MG63 (cell line): ENCODE measurements at regions not wholly inside any gene's neighbourhood (a gene's known extent, or its start where the extent isn't known, plus 50 kb on each side); places are given as distances from the start of the nearest gene placed in this dataset.

ENCODE experiments used
- DNase-seq: peaks from one replicate; pipeline ENCODE4 v3.0.0-alpha.2; 2020
- H3K27me3 ChIP-seq: fragments of 250-450 bp; sonication (Bioruptor Pico); 2 replicates; pipeline ENCODE4 v1.5.1; 2020; ENCODE audit warnings: mild to moderate bottlenecking, moderate library complexity
- H3K36me3 ChIP-seq: fragments of 250-450 bp; sonication (Bioruptor Pico); 2 replicates; pipeline ENCODE4 v1.5.1; 2020; ENCODE audit warnings: mild to moderate bottlenecking, moderate library complexity
- H3K4me3 ChIP-seq: fragments of 250-450 bp; sonication (Bioruptor Pico); 2 replicates; pipeline ENCODE4 v1.5.1; 2020; ENCODE audit warnings: mild to moderate bottlenecking, moderate library complexity
- H3K9me3 ChIP-seq: fragments of 250-450 bp; sonication (Bioruptor Pico); 2 replicates; pipeline ENCODE4 v1.5.1; 2020; ENCODE audit warnings: mild to moderate bottlenecking, moderate library complexity

- no peaks in the 10 kb centered on the region for H3K9me3 ChIP-seq
- H3K36me3 ChIP-seq = no peaks in the 10 kb centered on the region
- no peak for DNase-seq
- no peaks in the 10 kb centered on the region for H3K27me3 ChIP-seq
- no peak overlapping the region for H3K4me3 ChIP-seq
Measured at GRCh38 chr5:124587280-124587679, 159.2 kb downstream of the ZNF608 start.

GRCh38 chr5:124584991-124585715 lies 161.3 kb downstream of the ZNF608 start:
- Histone ChIP-seq H3K9me3 (no peaks in the 10 kb centered on the region), H3K4me3 (no peak overlapping the region), H3K27me3 (no peaks in the 10 kb centered on the region), H3K36me3 (no peaks in the 10 kb centered on the region)
- DNase-seq = no peak

GRCh38 chr5:124583469-124584350 lies 162.7 kb downstream of the ZNF608 start:
- H3K9me3 ChIP-seq = no peaks in the 10 kb centered on the region
- no peaks in the 10 kb centered on the region for H3K27me3 ChIP-seq
- H3K36me3 ChIP-seq = no peaks in the 10 kb centered on the region
- DNase-seq = peak; percentile 20
- no peak overlapping the region for H3K4me3 ChIP-seq

GRCh38 chr5:124582561-124582840 lies 163.9 kb downstream of the ZNF608 start:
- no peak for DNase-seq
- Histone ChIP-seq H3K27me3 (no peaks in the 10 kb centered on the region), H3K36me3 (no peaks in the 10 kb centered on the region), H3K4me3 (no peak overlapping the region), H3K9me3 (no peaks in the 10 kb centered on the region)

- no peak overlapping the region for H3K4me3 ChIP-seq
- no peaks in the 10 kb centered on the region for H3K27me3 ChIP-seq
- H3K9me3 ChIP-seq = no peaks in the 10 kb centered on the region
- no peaks in the 10 kb centered on the region for H3K36me3 ChIP-seq
- no peak for DNase-seq
Measured at GRCh38 chr5:124581738-124582560, 164.5 kb downstream of the ZNF608 start.

GRCh38 chr5:124580925-124581737 lies 165.3 kb downstream of the ZNF608 start:
- DNase-seq = no peak
- Histone ChIP-seq H3K27me3 (no peaks in the 10 kb centered on the region), H3K9me3 (no peaks in the 10 kb centered on the region), H3K4me3 (no peak overlapping the region), H3K36me3 (no peaks in the 10 kb centered on the region)

GRCh38 chr5:124580512-124580911 lies 165.9 kb downstream of the ZNF608 start:
- DNase-seq = no peak
- H3K36me3 ChIP-seq = no peaks in the 10 kb centered on the region
- no peaks in the 10 kb centered on the region for H3K9me3 ChIP-seq
- no peaks in the 10 kb centered on the region for H3K27me3 ChIP-seq
- no peak overlapping the region for H3K4me3 ChIP-seq

GRCh38 chr5:124576848-124577409 lies 169.5 kb downstream of the ZNF608 start:
- no peak for DNase-seq
- no peaks in the 10 kb centered on the region for H3K36me3 ChIP-seq
- no peak overlapping the region for H3K4me3 ChIP-seq
- no peaks in the 10 kb centered on the region for H3K9me3 ChIP-seq
- H3K27me3 ChIP-seq = no peaks in the 10 kb centered on the region

GRCh38 chr5:124575725-124576124 lies 170.7 kb downstream of the ZNF608 start:
- no peak for DNase-seq
- no peak overlapping the region for H3K4me3 ChIP-seq
- no peaks in the 10 kb centered on the region for H3K9me3 ChIP-seq
- no peaks in the 10 kb centered on the region for H3K27me3 ChIP-seq
- no peaks in the 10 kb centered on the region for H3K36me3 ChIP-seq

- no peak for DNase-seq
- no peaks in the 10 kb centered on the region for H3K36me3 ChIP-seq
- no peaks in the 10 kb centered on the region for H3K27me3 ChIP-seq
- H3K9me3 ChIP-seq = no peaks in the 10 kb centered on the region
- no peak overlapping the region for H3K4me3 ChIP-seq
Measured at GRCh38 chr5:124574521-124575436, 171.7 kb downstream of the ZNF608 start.

GRCh38 chr5:124572971-124573370 lies 173.5 kb downstream of the ZNF608 start:
- DNase-seq = no peak
- Histone ChIP-seq H3K36me3 (no peaks in the 10 kb centered on the region), H3K27me3 (no peaks in the 10 kb centered on the region), H3K9me3 (no peaks in the 10 kb centered on the region), H3K4me3 (no peak overlapping the region)

- no peaks in the 10 kb centered on the region for H3K27me3 ChIP-seq
- no peaks in the 10 kb centered on the region for H3K36me3 ChIP-seq
- H3K4me3 ChIP-seq = no peak overlapping the region
- no peak for DNase-seq
- H3K9me3 ChIP-seq = no peaks in the 10 kb centered on the region
Measured at GRCh38 chr5:124570285-124571035, 176.0 kb downstream of the ZNF608 start.

GRCh38 chr5:124566875-124567450 lies 179.5 kb downstream of the ZNF608 start:
- Histone ChIP-seq H3K27me3 (no peaks in the 10 kb centered on the region), H3K36me3 (no peaks in the 10 kb centered on the region), H3K9me3 (no peaks in the 10 kb centered on the region), H3K4me3 (no peak overlapping the region)
- no peak for DNase-seq

- no peak for DNase-seq
Measured at GRCh38 chr5:124561451-124561850, 185.0 kb downstream of the ZNF608 start.

More at GRCh38 chr5:124561451-124561850, 185.0 kb downstream of the ZNF608 start:
- H3K4me3 ChIP-seq = no peak overlapping the region
- no peaks in the 10 kb centered on the region for H3K27me3 ChIP-seq
- no peaks in the 10 kb centered on the region for H3K9me3 ChIP-seq
- no peaks in the 10 kb centered on the region for H3K36me3 ChIP-seq
